Loucy (cell line): ENCODE measurements at regions not wholly inside any gene's neighbourhood (a gene's known extent, or its start where the extent isn't known, plus 50 kb on each side); places are given as distances from the start of the nearest gene placed in this dataset.

Experiments
- CTCF ChIP-seq: fragments of 200-600 bp; sonication (generic); conservative IDR thresholded peaks from 2 replicates; pipeline ENCODE4 v1.5.1; 2014; ENCODE audit warnings: mild to moderate bottlenecking, antibody characterized with exemption, low read length
- EZH2phosphoT487 ChIP-seq: fragments of 200-600 bp; IDR thresholded peaks from 2 replicates; pipeline ENCODE4 v1.6.1; 2018; ENCODE audit warnings: antibody characterized with exemption, mild to moderate bottlenecking, moderate library complexity, borderline replicate concordance

- TF ChIP-seq CTCF (no peak), EZH2phosphoT487 (no peak)
Observed at GRCh38 chr5:152247850-152248385, 157.2 kb downstream of the NMUR2 start.
